Epithelial cell of esophagus (primary cell): ENCODE measurements at regions not wholly inside any gene's neighbourhood (a gene's known extent, or its start where the extent isn't known, plus 50 kb on each side); places are given as distances from the start of the nearest gene placed in this dataset.

Experiments
- DNase-seq: peaks from one replicate; pipeline ENCODE4 v3.0.0; 2010; ENCODE audit warnings: low read depth
- H3K4me3 ChIP-seq: 2 replicates; pipeline ENCODE4 v1.5.1; 2011; ENCODE audit warnings: mild to moderate bottlenecking, low read length, control low read depth
- TF ChIP-seq, protein P1 (sequence below): IDR thresholded peaks from 2 replicates; pipeline ENCODE4 v1.5.1; 2011; ENCODE audit warnings: low read depth, mild to moderate bottlenecking, low read length, control low read depth, inconsistent platforms; ENCODE audit not compliant: insufficient read depth; ENCODE audit errors: missing control alignments

DNA sequence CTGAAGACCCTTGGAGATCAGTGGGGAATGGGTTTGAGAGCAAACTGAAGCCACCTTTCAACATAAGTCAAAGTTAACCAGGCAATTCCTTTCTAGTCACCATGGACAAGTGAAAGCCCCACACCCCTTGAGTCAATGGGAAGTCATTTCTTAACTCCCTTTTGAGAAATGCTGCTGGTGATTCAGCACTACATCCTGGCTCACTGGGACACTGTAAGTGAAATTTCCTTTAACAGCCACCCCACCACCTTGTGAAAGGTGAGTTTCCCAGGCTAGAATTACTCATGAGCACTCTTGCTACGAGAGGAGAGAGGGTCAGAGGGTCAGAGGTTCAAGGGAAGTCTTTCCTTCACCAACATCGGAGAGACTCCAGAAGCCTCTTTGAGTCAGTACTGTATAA, 93.3 kb upstream of the MARCKS start:
- TF ChIP-seq, protein P1, sequence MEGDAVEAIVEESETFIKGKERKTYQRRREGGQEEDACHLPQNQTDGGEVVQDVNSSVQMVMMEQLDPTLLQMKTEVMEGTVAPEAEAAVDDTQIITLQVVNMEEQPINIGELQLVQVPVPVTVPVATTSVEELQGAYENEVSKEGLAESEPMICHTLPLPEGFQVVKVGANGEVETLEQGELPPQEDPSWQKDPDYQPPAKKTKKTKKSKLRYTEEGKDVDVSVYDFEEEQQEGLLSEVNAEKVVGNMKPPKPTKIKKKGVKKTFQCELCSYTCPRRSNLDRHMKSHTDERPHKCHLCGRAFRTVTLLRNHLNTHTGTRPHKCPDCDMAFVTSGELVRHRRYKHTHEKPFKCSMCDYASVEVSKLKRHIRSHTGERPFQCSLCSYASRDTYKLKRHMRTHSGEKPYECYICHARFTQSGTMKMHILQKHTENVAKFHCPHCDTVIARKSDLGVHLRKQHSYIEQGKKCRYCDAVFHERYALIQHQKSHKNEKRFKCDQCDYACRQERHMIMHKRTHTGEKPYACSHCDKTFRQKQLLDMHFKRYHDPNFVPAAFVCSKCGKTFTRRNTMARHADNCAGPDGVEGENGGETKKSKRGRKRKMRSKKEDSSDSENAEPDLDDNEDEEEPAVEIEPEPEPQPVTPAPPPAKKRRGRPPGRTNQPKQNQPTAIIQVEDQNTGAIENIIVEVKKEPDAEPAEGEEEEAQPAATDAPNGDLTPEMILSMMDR = no peak
- peak; percentile 99 for DNase-seq
- H3K4me3 ChIP-seq = no peak overlapping the region

DNA sequence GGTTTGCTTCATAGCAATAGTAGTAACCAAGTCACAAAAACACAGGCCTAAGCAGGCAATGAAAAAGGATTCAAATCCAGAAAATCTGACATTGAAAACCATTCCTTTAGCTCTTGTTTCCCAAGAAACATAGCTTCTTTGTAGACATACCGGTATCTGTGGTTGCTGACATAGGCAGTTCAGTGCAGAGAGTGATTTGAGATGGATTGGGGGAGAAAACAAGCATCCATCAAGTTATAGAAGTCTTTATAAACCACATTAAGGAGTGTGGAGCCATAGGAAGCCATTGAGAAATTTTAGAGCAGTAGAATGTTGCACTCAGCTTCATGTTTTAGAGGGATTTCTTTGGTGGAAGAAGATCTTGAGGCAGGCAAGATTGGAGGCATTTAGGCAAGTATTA, 91.2 kb upstream of the MARCKS start:
- DNase-seq = no peak
- TF ChIP-seq, protein P1 = no peak
- H3K4me3 ChIP-seq = no peak overlapping the region

DNA sequence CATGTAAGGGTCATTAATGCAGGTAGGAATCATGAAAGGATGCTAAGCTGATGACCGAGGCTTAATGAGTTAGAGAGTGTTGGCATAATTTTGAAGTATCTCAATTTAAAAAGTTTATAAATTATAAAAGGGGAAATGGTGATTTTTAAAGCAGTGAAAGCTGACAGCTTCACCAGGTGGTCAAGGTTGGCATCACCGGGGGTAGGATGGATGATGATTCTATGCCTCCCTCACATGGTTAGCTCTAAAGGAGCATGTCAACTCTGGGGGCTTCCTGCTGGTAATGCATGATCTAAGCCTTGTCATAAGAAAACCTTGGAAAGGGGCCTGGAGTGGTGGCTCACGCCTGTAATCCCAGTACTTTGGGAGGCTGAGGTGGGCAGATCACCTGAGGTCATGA, 89.2 kb upstream of the MARCKS start:
- H3K4me3 ChIP-seq = no peak overlapping the region
- TF ChIP-seq, protein P1 = no peak
- no peak for DNase-seq

DNA sequence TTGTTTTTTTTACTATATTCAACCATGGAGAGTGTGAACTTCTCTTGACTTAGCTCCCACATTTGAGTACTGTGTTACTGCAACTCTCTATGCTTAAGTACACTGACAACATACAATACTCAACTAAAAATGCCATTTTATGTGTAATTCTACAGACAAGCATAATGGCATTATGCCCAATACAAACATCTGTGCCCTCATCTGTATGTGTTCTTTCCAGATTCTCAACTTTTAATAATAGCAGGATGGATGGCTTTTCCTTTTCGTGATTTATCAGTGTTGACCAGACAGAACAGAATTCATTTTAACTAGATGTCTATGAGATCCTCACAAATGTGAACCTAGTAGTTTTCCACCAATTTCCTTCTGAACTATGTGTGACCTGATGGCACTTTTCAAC, 84.2 kb upstream of the MARCKS start:
- no peak for DNase-seq
- TF ChIP-seq, protein P1 = no peak
- no peak overlapping the region for H3K4me3 ChIP-seq

DNA sequence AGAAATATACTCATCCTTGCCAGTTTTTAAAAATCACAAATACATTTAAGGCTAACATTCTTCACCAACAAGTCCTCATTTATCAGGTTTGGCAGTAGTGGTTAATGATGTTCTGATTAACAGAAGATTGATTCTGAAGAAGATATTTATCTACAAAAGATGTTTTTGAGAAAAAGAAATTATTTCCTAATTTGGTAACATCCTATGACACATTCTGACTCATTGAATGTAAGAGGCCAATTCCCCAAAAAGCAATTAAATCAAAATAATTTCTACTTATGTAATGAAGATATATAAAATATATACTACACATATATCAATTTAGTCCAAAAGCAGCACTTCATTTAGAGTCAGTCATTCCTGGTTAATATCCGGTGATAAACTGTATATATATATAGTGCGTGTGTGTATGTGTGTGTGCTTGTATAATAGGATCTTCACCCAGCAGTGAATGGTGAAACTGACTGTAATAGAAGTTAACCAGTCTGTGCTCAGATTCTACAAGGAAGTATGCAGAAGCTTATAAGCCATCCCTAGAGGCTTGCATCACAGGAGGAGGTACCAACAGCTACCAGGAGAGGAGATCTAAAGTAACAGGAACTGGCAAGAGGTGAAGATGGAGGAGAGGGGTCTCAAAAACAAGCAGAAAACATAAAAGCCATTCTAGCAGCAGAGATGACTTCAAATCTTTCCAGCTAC, 82.9 kb upstream of the MARCKS start:
- DNase-seq = peak; percentile 24
- H3K4me3 ChIP-seq = no peak overlapping the region
- TF ChIP-seq, protein P1 = no peak

DNA sequence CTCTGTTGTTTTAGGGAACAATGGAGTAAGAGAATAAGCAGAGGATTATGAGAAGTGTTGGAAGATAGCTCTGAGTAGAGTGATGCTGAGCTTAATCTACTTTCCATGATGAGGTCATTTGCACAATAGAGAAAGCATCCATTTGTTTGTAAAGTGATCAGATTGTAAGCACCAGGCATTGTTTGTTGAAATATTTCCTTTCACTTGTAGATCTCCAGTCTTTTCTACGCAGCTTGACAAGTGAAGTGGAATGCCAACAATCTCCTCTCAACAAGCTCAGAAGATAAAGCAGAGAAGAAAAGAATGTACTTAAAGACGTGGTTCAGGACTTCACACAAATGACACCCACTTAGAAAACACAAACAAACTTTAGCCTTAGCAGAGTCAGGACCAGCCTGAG, 80.1 kb upstream of the MARCKS start:
- DNase-seq = no peak
- H3K4me3 ChIP-seq = no peak overlapping the region
- TF ChIP-seq, protein P1 = no peak

DNA sequence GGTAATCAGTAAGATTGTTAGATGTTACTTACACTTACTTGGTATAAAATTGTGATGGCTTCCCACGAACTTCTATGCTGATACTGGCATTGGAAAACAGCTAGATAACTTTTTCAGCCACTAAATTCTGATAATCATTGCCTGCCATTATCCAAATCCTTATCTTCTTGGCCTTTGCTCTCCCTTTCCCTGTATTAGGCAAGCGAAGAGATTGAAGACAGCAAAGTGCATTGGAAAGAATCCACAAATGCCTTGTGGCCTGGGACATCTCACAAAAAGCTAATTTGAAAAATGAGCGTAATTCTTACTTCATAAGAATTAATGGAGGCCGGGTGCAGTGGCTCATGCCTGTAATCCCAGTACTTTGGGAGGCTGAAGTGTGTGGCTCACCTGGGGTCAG, 79.5 kb upstream of the MARCKS start:
- DNase-seq = no peak
- H3K4me3 ChIP-seq = no peak overlapping the region
- TF ChIP-seq, protein P1 = no peak
